ENCODE measurements at regions not wholly inside any gene's neighbourhood (a gene's known extent, or its start where the extent isn't known, plus 50 kb on each side); places are given as distances from the start of the nearest gene placed in this dataset.

DNA sequence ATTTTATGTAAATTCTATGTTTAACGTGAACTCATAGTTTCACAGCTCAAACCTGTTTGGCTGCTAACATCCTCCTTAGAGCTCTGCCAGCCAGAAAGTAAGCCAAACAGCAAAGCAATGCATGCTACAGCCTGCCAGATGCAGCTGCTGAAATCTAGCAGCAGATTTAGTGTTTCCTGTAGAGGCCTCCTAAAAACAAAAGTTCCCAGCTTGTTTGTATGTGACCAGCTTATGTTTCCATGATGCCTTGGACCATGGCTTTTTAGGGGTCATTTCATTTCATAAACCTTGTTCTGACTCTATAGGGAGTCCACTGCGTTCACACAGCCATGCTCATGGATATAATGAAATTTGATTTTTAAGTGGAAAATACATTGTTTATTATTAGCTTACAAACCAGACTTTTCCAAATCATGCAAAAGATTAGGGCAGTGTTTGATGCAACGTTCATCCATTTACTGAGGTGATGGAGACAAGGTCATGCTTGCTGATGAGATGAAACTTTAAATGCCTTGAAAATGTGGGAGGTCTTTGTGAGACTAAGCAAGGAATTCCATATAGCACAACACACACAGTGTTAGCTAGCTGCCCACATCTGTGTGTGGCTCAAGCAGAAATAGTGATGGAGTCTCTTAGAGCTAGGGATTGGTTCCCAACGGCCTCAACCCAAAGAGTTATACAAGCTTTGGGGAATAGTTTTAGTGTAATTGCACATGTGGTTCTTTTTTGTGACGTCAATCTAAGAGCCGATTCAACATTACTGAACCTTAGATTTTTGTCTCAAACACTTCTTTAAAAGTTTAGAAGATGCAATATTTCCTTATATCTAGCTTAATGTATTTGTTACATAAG lies 157.5 kb upstream of the LRIG3 start:
- peaks cover 24% of the 10 kb centered on the region for H3K4me1 ChIP-seq (ENCODE audit: low read depth)
- peak; percentile 72 for ATAC-seq
- H3K9me3 ChIP-seq: no peaks in the 10 kb centered on the region
- H3K4me3 ChIP-seq: no peak overlapping the region
- intact Hi-C loops (cut with DNase I, micrococcal nuclease): no loop called here
- no peaks in the 10 kb centered on the region for H3K36me3 ChIP-seq (ENCODE audit: low read depth)
- no peak for TF ChIP-seq CTCF (IDR thresholded peaks at IDR 0.05)
- peak in 2 of 3 donors; percentile 36 to 55 for DNase-seq

DNA sequence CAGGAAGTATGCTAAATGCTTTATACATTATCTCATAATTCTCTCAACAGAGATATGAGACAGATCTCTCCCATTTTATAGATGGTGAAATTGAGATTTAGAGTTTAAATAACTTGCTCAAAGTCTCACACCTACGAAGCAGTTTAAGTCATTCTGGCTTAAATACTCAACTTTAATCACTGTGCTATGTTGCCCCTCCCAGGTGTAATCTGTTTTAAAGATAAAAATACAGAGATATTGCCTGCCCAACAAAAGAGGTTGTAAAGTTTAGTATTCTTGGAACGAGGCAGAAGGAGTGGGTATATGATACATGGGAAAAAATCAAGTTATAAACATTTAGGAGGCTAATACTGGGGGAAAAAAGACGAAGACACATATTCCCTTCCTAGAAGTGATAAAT lies 156.8 kb upstream of the LRIG3 start:
- H3K4me1 ChIP-seq (ENCODE audit: low read depth): peaks cover 24% of the 10 kb centered on the region
- H3K36me3 ChIP-seq (ENCODE audit: low read depth): no peaks in the 10 kb centered on the region
- intact Hi-C loops (cut with DNase I, micrococcal nuclease): no loop called here
- TF ChIP-seq CTCF (IDR thresholded peaks at IDR 0.05): no peak
- no peak overlapping the region for H3K4me3 ChIP-seq
- DNase-seq: no peak
- peak; percentile 76 for ATAC-seq
- H3K9me3 ChIP-seq: no peaks in the 10 kb centered on the region

- ATAC-seq: no peak
- H3K4me3 ChIP-seq: no peak overlapping the region
- TF ChIP-seq CTCF (IDR thresholded peaks at IDR 0.05): no peak
- H3K36me3 ChIP-seq (ENCODE audit: low read depth): no peaks in the 10 kb centered on the region
- peaks cover 24% of the 10 kb centered on the region for H3K4me1 ChIP-seq (ENCODE audit: low read depth)
- DNase-seq: no peak
- intact Hi-C loops (cut with DNase I, micrococcal nuclease): no loop called here
- no peaks in the 10 kb centered on the region for H3K9me3 ChIP-seq
Observed at GRCh38 chr12:59076622-59077021, 156.3 kb upstream of the LRIG3 start.

- Histone ChIP-seq H3K4me1 (ENCODE audit: low read depth) (peaks cover 24% of the 10 kb centered on the region), H3K36me3 (ENCODE audit: low read depth) (no peaks in the 10 kb centered on the region), H3K4me3 (no peak overlapping the region), H3K9me3 (no peaks in the 10 kb centered on the region)
- DNase-seq (no peak), ATAC-seq (no peak)
- intact Hi-C loops (cut with DNase I, micrococcal nuclease): no loop called here
- TF ChIP-seq CTCF (IDR thresholded peaks at IDR 0.05): no peak
Observed at GRCh38 chr12:59075968-59076490, 155.7 kb upstream of the LRIG3 start.

DNA sequence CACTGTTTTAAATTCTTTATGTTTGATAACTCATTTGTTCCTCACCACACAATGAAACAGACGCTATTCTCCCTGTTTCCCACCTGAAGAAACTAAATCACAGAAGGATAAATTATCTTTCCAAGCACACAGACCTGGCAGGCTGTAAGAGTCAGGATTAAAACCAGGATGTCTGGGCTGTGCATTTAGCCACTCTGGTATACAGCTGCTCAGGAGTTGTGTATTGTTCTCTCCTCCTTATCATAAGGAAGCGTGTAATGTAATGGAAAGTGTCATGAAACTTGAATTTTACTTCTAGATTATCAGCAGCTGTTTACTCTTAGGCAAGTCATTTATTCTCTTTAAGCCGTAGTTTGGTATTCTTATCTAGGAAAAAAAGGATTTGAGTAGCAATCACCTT lies 154.8 kb upstream of the LRIG3 start:
- Histone ChIP-seq H3K4me3 (no peak overlapping the region), H3K4me1 (ENCODE audit: low read depth) (peaks cover 24% of the 10 kb centered on the region), H3K36me3 (ENCODE audit: low read depth) (no peaks in the 10 kb centered on the region), H3K9me3 (no peaks in the 10 kb centered on the region)
- ATAC-seq (peak; percentile 74), DNase-seq (peak in 1 of 3 donors; percentile 21)
- intact Hi-C loops (cut with DNase I, micrococcal nuclease): no loop called here
- TF ChIP-seq CTCF (IDR thresholded peaks at IDR 0.05): no peak
